ENCODE measurements at regions not wholly inside any gene's neighbourhood (a gene's known extent, or its start where the extent isn't known, plus 50 kb on each side); places are given as distances from the start of the nearest gene placed in this dataset.

GRCh38 chr2:188870289-188870688 lies 103.9 kb upstream of the COL3A1 start:
- in situ Hi-C loops (cut with HindIII; ENCODE audit: extremely low pct_ligation_motif_present, low pct_unique_long_range_greater_than_20kb): no loop called here
- no peak for DNase-seq (ENCODE audit: low spot score)
- no peak overlapping the region for H2AFZ ChIP-seq (ENCODE audit: low read length)
- H3K27me3 ChIP-seq (ENCODE audit: control insufficient read depth in 1 of 2, insufficient read depth in 2 of 2, low read length in 2 of 2): no peaks in the 10 kb centered on the region
- H3K9me3 ChIP-seq (ENCODE audit: low read length): peaks cover 20% of the 10 kb centered on the region; the same call in 1 of the 2 replicates
- no peak for TF ChIP-seq NCOR1 (IDR thresholded peaks at IDR 0.05; ENCODE audit: borderline replicate concordance, low read length)
- TF ChIP-seq, protein P1, sequence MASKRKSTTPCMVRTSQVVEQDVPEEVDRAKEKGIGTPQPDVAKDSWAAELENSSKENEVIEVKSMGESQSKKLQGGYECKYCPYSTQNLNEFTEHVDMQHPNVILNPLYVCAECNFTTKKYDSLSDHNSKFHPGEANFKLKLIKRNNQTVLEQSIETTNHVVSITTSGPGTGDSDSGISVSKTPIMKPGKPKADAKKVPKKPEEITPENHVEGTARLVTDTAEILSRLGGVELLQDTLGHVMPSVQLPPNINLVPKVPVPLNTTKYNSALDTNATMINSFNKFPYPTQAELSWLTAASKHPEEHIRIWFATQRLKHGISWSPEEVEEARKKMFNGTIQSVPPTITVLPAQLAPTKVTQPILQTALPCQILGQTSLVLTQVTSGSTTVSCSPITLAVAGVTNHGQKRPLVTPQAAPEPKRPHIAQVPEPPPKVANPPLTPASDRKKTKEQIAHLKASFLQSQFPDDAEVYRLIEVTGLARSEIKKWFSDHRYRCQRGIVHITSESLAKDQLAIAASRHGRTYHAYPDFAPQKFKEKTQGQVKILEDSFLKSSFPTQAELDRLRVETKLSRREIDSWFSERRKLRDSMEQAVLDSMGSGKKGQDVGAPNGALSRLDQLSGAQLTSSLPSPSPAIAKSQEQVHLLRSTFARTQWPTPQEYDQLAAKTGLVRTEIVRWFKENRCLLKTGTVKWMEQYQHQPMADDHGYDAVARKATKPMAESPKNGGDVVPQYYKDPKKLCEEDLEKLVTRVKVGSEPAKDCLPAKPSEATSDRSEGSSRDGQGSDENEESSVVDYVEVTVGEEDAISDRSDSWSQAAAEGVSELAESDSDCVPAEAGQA (IDR thresholded peaks at IDR 0.05; ENCODE audit: low read depth): no peak
- TF ChIP-seq, protein P1 (CRISPR knock-in tag; IDR thresholded peaks at IDR 0.05; ENCODE audit: borderline replicate concordance): no peak
- TF ChIP-seq PPARG (CRISPR knock-in tag; conservative IDR thresholded peaks at IDR 0.05): no peak
- no peak for TF ChIP-seq NR2F1 (CRISPR knock-in tag; IDR thresholded peaks at IDR 0.05)
- no peak for TF ChIP-seq MATR3 (CRISPR knock-in tag; IDR thresholded peaks at IDR 0.05)
- no peak overlapping the region for H3K4me3 ChIP-seq (replicated peaks in 1 of 3; ENCODE audit: insufficient read depth in 1 of 3, low read depth in 2 of 3, low read length in 3 of 3)
- no peak overlapping the region for H3K9ac ChIP-seq (ENCODE audit: insufficient read depth, low read depth, low read length)
- H3K4me2 ChIP-seq (ENCODE audit: low read depth, low read length): no peak overlapping the region
- ChIA-PET CTCF (ENCODE audit: low intra/inter-chr PET ratio, low total read pairs) (no interaction called here), POLR2A (no interaction called here)
- H3K36me3 ChIP-seq (replicated peaks in 1 of 2; ENCODE audit: control insufficient read depth in 1 of 2, insufficient read depth in 2 of 2, low read length in 2 of 2): no peaks in the 10 kb centered on the region
- H3K79me2 ChIP-seq (ENCODE audit: insufficient read depth, low read length): no peaks in the 10 kb centered on the region
- no TSS peak for BruUV-seq (replicated peaks)
- H3K4me1 ChIP-seq (ENCODE audit: insufficient read depth, low read length): no peaks in the 10 kb centered on the region
- no peak for FAIRE-seq
- no peak for ATAC-seq
- no peaks in the 10 kb centered on the region for H4K20me1 ChIP-seq (ENCODE audit: insufficient read depth, low read length)
- WGBS (ENCODE audit: low lambda C conversion rate): 0% methylated on average over 1 of the region's 1 CpG
- H3K27ac ChIP-seq (ENCODE audit: extremely low read length, insufficient read depth, low read length): no peak overlapping the region
- intact Hi-C loops (cut with micrococcal nuclease; ENCODE audit: unreplicated experiment): no loop called here
